SHP77 treated with DMSO at 0.1 percent for 48 hours (cell line): ENCODE measurements at regions not wholly inside any gene's neighbourhood (a gene's known extent, or its start where the extent isn't known, plus 50 kb on each side); places are given as distances from the start of the nearest gene placed in this dataset.
"Not testable (repeated sequence)": the region's sequence is repeated elsewhere in the genome, so short reads cannot be mapped to it uniquely, and the experiment has no call there.

Source experiments
- DNase-seq: peaks from one replicate; lab custom pipeline; 2025; lab: John Stamatoyannopoulos, UW

GRCh38 chr13:43946281-43946680 lies 66.6 kb downstream of the LACC1 start:
- no peak for DNase-seq

GRCh38 chr13:43947897-43948458 lies 68.3 kb downstream of the LACC1 start:
- DNase-seq: no peak

DNA sequence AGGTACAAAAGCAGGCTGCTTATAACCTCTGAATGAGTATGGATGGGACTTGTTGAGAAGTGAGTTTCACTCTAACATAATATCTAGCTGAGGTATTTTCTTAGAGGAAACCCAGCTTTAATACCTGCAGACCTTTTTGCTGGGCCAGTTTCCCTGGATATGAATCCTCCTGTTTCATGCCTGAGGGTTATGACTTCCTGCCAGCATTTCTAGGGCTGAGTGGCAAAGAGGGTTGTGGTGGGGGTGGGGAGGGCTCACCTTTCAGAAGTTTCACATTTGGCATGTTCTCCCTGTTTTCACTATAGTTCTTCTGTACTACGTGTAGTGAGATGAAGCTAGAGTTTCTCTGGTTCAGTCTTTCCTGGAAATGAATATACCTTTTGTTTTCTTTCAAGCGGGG lies 73.7 kb downstream of the LACC1 start:
- DNase-seq: no peak

DNA sequence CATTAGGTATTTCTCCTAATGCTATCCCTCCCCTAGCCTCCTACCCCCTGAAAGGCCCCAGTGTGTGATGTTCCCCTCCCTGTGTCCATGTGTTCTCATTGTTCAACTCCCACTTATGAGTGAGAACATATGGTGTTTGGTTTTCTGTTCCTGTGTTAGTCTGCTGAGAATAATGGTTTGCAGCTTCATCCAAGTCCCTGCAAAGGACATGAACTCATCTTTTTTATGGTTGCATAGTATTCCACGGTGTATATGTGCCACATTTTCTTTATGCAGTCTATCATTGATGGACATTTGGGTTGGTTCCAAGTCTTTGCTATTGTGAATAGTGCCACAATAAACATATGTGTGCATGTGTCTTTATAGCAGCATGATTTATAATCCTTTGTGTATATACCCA lies 77.3 kb downstream of the LACC1 start:
- DNase-seq: not testable (repeated sequence)

GRCh38 chr13:43959291-43959690 lies 79.6 kb downstream of the LACC1 start:
- DNase-seq: no peak

DNA sequence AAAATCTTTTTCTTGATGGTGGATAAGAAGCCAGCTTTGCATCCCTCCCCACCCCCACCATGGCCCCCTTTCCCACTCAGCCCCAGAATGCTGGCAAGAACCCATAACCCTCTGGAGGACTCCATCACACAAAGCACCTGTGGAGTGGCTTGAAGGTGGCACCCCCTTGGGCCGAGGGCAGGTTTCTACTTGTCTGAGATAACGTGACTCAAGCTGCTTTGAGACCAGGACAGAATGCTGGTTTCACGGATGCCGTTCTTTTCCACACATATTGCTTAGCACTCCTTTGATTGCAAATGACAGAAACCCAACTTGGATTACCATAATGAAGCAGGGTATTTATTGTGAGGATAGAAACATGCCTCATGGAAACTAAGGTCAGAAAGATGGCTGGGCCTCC lies 82.2 kb downstream of the LACC1 start:
- DNase-seq: no peak

DNA sequence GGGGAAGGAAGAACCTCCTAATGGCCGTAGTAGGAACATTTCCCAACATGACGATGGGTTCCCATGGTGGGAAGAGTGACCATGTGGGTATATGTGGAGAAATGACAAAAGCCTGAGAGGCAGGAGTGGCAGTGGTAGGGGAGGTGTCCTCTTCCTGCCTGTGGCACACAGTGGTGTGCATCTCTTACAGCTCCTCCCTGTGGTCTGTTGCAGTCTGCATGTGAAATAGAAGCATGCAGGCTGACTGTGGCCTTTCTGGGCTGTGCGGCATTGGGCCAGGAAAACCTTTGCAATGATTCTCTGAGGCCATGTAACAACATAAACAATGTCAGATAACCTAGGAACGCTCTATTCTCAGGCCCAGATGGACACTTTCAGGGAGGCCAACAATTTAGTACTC lies 84.0 kb downstream of the LACC1 start:
- no peak for DNase-seq

GRCh38 chr13:43964698-43965458 lies 85.2 kb downstream of the LACC1 start:
- no peak for DNase-seq

GRCh38 chr13:43965459-43965845 lies 85.7 kb downstream of the LACC1 start:
- no peak for DNase-seq

DNA sequence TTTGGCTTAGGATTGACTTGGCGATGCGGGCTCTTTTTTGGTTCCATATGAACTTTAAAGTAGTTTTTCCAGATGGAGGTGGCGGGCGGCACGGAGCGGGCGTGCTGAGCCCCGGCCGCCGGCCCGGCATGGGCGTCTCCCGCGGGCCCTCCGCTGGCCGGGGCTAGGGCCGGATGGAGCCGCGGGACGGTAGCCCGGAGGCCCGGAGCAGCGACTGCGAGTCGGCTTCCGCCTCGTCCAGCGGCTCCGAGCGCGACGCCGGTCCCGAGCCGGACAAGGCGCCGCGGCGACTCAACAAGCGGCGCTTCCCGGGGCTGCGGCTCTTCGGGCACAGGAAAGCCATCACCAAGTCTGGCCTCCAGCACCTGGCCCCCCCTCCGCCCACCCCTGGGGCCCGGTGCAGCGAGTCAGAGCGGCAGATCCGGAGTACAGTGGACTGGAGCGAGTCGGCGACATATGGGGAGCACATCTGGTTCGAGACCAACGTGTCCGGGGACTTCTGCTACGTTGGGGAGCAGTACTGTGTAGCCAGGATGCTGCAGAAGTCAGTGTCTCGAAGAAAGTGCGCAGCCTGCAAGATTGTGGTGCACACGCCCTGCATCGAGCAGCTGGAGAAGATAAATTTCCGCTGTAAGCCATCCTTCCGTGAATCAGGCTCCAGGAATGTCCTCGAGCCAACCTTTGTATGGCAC lies 88.7 kb downstream of the LACC1 start:
- not testable (repeated sequence) for DNase-seq

GRCh38 chr13:43968943-43969690 lies 89.4 kb downstream of the LACC1 start:
- not testable (repeated sequence) for DNase-seq

DNA sequence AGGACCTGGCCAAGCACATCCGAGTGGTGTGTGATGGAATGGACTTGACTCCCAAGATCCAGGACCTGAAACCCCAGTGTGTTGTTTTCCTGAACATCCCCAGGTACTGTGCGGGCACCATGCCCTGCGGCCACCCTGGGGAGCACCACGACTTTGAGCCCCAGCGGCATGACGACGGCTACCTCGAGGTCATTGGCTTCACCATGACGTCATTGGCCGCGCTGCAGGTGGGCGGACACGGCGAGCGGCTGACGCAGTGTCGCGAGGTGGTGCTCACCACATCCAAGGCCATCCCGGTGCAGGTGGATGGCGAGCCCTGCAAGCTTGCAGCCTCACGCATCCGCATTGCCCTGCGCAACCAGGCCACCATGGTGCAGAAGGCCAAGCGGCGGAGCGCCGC lies 90.2 kb downstream of the LACC1 start:
- DNase-seq: not testable (repeated sequence)

DNA sequence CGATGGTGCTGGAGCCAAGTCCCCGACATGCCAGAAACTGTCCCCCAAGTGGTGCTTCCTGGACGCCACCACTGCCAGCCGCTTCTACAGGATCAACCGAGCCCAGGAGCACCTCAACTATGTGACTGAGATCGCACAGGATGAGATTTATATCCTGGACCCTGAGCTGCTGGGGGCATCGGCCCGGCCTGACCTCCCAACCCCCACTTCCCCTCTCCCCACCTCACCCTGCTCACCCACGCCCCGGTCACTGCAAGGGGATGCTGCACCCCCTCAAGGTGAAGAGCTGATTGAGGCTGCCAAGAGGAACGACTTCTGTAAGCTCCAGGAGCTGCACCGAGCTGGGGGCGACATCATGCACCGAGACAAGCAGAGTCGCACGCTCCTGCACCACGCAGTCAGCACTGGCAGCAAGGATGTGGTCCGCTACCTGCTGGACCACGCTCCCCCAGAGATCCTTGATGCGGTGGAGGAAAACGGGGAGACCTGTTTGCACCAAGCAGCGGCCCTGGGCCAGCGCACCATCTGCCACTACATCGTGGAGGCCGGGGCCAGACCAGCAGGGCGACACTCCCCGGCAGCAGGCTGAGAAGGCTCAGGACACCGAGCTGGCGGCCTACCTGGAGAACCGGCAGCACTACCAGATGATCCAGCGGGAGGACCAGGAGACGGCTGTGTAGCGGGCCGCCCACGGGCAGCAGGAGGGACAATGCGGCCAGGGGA lies 91.0 kb downstream of the LACC1 start:
- not testable (repeated sequence) for DNase-seq

DNA sequence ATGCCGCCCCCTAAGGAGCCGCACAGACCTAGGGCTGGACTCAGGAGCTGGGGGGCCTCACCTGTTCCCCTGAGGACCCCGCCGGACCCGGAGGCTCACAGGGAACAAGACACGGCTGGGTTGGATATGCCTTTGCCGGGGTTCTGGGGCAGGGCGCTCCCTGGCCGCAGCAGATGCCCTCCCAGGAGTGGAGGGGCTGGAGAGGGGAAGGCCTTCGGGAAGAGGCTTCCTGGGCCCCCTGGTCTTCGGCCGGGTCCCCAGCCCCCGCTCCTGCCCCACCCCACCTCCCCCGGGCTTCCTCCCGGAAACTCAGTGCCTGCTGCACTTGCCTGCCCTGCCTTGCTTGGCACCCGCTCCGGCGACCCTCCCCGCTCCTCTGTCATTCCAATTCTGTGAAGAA lies 91.6 kb downstream of the LACC1 start:
- DNase-seq: not testable (repeated sequence)

- no peak for DNase-seq
These were observed 98.2 kb downstream of the LACC1 start for GRCh38 chr13:43977911-43978310.

- DNase-seq: no peak
These were observed 99.0 kb downstream of the LACC1 start for GRCh38 chr13:43978688-43979087.

DNA sequence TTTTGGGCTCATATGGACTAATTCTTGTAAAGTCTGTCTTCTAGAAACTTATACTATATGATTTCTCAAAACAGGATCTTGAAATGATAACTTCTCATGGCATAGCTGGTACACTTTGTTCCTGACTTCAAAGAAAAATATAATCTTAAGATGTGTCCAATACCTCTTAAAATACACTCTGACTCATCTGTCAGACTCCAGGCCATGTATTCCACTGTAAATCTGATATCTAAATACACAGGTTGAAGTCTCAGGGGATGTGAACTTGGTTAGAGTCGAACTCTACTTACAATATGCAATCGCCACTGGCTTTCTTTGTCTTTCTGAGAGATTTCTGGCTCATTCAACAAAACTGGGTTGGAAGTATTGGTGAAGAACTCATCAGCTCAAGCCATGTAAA lies 99.8 kb downstream of the LACC1 start:
- DNase-seq: no peak

GRCh38 chr13:43980587-43980986 lies 100.9 kb downstream of the LACC1 start:
- no peak for DNase-seq

DNA sequence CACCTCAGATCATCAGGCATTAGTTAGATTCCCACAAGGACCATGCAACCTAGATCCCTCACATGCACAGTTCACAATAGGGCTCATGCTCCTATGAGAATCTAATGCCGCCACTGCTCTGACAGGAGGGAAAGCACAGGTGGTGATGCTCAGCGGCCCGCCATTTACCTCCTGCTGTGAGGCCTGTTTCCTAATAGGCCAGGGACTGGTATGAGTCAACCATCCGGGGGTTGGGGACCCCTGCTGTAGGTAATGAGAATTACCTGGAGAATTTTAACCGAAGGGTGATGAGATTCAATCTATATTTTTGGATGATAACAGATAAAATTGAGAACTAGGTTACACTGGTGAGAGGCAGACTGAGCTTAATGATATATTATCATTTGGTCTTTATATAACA lies 101.4 kb downstream of the LACC1 start:
- no peak for DNase-seq

DNA sequence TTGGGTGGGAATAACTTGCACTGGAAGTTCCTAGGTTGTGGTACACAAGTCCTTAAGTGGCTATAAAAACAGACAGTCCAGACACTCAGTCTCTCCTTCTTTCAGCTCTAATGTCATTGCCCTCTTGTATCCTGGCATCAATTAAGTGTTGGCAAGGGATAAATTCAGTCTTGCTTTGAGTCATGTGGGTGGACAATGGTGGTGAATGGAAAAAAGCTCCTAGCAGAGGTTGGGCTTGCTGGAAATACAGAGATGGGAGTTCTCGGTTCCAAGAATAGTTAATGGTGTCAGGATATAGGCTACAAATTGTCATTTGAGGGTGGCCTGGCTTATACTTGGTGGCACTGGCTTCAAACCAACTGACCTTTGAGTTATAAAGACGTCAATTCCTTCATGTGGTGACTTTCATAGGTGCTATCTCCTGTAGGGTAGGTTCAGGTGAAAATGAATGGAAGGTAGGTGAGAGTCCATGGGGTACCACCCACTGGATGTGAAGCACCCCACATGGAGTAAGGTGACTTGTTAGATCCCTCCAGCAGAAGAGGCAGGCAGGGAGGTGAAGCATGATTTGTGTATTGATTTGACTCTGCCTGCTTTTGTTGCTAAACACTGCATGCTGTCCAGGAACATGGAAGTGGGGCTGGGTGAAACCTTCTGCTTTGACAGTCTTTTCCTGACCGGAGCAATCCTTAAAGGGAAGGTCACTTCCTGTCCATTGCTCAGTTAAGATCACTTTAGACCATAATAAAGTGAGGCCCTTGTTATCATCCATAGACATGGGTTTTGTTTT lies 102.0 kb downstream of the LACC1 start:
- DNase-seq: no peak

GRCh38 chr13:43983373-43983772 lies 103.7 kb downstream of the LACC1 start:
- no peak for DNase-seq
